Activated T-cell treated with anti-CD3 and anti-CD28 coated beads, Interleukin-2, amount 50 U/mL, for 24 hours (primary cell): ENCODE measurements at regions not wholly inside any gene's neighbourhood (a gene's known extent, or its start where the extent isn't known, plus 50 kb on each side); places are given as distances from the start of the nearest gene placed in this dataset.
"Not testable (repeated sequence)": the region's sequence is repeated elsewhere in the genome, so short reads cannot be mapped to it uniquely, and the experiment has no call there.

Source experiments
- DNase-seq: peaks from one replicate; pipeline ENCODE4 v3.0.0-alpha.2; 2020
- H3K27ac Mint-ChIP-seq: 2 replicates; pipeline ENCODE4 v1.8.0; 2020; ENCODE audit warnings: mild to moderate bottlenecking, mixed read lengths
- H3K27me3 Mint-ChIP-seq: 2 replicates; pipeline ENCODE4 v1.8.0; 2020; ENCODE audit warnings: mixed read lengths
- H3K36me3 Mint-ChIP-seq: 2 replicates; pipeline ENCODE4 v1.8.0; 2020; ENCODE audit warnings: low read depth, mixed read lengths
- H3K4me1 Mint-ChIP-seq: 2 replicates; pipeline ENCODE4 v1.8.0; 2020; ENCODE audit warnings: low read depth, mixed read lengths
- H3K4me3 Mint-ChIP-seq: 2 replicates; pipeline ENCODE4 v1.8.0; 2020; ENCODE audit warnings: mild to moderate bottlenecking, moderate library complexity, mixed read lengths
- H3K9me3 Mint-ChIP-seq: 2 replicates; pipeline ENCODE4 v1.8.0; 2020; ENCODE audit warnings: mixed read lengths

GRCh38 chr12:82300611-82301010 lies 57.6 kb downstream of the CCDC59 start:
- no peak overlapping the region for H3K4me3 Mint-ChIP-seq
- no peaks in the 10 kb centered on the region for H3K9me3 Mint-ChIP-seq
- H3K4me1 Mint-ChIP-seq = no peaks in the 10 kb centered on the region
- DNase-seq = no peak
- peaks cover 4% of the 10 kb centered on the region for H3K27me3 Mint-ChIP-seq
- H3K27ac Mint-ChIP-seq = no peak overlapping the region
- H3K36me3 Mint-ChIP-seq = no peaks in the 10 kb centered on the region

DNA sequence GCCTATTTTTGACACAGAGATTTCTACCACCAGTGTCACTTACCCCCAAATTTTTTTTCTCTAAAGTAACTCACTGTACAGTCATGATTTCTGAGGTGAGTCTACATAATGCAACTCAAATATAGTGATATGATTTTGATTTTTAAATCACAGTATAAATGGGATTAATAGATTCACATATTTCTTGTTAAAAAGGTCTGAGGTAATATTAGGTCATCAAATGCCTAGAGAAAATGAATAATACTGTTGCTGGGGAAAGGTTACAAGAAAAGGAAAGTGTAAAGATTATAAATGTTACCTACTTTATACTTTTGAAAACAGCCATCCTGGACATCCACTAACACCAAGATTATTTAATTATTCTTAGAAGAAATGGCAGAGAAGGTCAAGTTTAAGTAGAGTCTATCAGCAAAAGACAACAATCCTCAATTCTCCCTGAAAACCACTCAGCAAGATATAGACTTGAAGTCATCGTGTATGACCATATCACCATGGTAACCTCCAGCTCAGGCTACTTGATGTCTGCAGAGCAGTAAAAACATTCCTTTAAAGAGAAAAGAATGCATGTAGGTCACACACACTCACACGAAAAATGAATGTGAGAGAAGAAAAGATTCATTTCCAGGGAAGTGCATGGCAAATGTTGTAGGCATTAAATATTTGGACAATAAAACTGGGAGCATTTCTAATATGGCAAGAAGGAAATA lies 58.7 kb downstream of the CCDC59 start:
- no peak overlapping the region for H3K27ac Mint-ChIP-seq
- H3K9me3 Mint-ChIP-seq = no peaks in the 10 kb centered on the region
- H3K4me1 Mint-ChIP-seq = no peaks in the 10 kb centered on the region
- H3K27me3 Mint-ChIP-seq = no peaks in the 10 kb centered on the region
- DNase-seq = no peak
- H3K36me3 Mint-ChIP-seq = no peaks in the 10 kb centered on the region
- H3K4me3 Mint-ChIP-seq = no peak overlapping the region

DNA sequence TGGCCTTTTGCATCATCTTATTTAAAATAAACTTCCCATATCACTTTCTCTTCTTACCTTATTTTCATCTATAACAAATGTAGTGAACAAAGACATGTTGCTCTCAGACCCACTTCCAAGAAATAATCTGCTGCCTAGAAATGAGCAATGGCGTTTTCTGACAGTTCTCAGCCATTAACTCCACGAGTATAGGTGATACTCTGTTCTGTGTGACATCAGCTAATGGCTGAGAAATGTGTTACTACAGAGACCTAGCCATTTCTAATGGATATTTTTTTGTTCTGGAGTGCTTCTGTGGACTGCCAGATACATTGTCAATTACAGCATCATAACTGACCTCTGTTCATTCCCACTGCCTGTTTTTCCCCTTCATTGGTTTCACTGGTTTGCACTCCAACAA lies 67.8 kb downstream of the CCDC59 start:
- Mint-ChIP-seq H3K27ac (no peak overlapping the region), H3K4me1 (no peaks in the 10 kb centered on the region), H3K4me3 (no peak overlapping the region), H3K36me3 (no peaks in the 10 kb centered on the region), H3K27me3 (peaks cover 2% of the 10 kb centered on the region), H3K9me3 (no peaks in the 10 kb centered on the region)
- no peak for DNase-seq

GRCh38 chr12:82281335-82281734 lies 76.9 kb downstream of the CCDC59 start:
- not testable (repeated sequence) for H3K27ac Mint-ChIP-seq, H3K9me3 Mint-ChIP-seq, H3K27me3 Mint-ChIP-seq, H3K36me3 Mint-ChIP-seq, DNase-seq, H3K4me3 Mint-ChIP-seq, H3K4me1 Mint-ChIP-seq

DNA sequence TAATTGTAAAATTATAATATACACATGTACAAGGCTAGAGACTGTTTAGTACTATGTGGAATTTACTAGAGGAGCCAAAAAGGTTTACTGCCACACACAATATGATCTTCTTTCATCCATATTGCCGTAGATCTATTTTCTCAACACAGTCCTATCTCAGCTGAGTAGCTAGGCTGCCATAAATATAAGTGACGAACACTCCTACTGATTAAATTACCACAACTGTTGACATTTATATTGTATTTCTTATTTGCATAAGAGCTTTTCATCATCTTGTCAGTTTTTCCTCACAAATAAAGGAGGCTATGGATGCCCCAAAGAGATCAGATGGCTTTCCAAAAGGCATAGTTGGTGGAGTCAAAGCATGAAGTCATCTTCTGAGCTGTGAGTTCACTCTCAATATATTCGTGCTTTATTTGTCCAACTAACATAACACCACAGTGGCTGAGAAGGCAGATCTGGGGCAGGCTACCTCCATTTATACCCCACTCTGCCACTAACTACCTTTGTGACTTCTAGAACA lies 78.6 kb downstream of the CCDC59 start:
- Mint-ChIP-seq H3K27ac (no peak overlapping the region), H3K36me3 (no peaks in the 10 kb centered on the region), H3K4me1 (no peaks in the 10 kb centered on the region), H3K27me3 (no peaks in the 10 kb centered on the region), H3K4me3 (no peak overlapping the region), H3K9me3 (peaks cover 2% of the 10 kb centered on the region)
- DNase-seq = no peak

- DNase-seq = no peak
- Mint-ChIP-seq H3K9me3 (peaks cover 3% of the 10 kb centered on the region), H3K27ac (no peak overlapping the region), H3K4me1 (no peaks in the 10 kb centered on the region), H3K27me3 (no peaks in the 10 kb centered on the region), H3K36me3 (no peaks in the 10 kb centered on the region), H3K4me3 (no peak overlapping the region)
Observed at GRCh38 chr12:82277582-82277981, 80.6 kb downstream of the CCDC59 start.

GRCh38 chr12:82242729-82243128 lies 115.5 kb downstream of the CCDC59 start:
- Mint-ChIP-seq H3K36me3 (no peaks in the 10 kb centered on the region), H3K9me3 (peaks cover 7% of the 10 kb centered on the region), H3K4me3 (no peak overlapping the region), H3K27ac (no peak overlapping the region), H3K27me3 (no peaks in the 10 kb centered on the region), H3K4me1 (no peaks in the 10 kb centered on the region)
- no peak for DNase-seq

DNA sequence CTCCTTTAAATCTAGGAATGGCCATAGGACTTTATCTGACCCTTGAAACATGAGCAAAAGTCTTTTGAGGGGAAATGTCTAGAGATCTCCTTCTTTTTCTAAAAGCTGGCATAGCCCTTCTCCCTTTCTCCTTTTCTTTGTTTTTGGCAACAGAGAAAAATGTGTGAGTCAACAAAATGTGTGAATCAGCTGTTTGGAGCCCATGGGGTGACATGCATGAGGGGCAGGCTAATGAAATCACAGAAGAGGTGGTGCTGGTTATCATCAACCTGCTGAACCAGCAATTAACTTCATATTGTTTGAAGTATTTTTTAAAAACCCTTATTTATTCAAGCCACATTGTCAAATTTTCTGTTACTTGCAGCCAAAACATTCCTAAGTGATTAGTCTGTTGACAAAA lies 132.3 kb downstream of the CCDC59 start:
- no peaks in the 10 kb centered on the region for H3K36me3 Mint-ChIP-seq
- no peaks in the 10 kb centered on the region for H3K27me3 Mint-ChIP-seq
- H3K27ac Mint-ChIP-seq = no peak overlapping the region
- H3K4me1 Mint-ChIP-seq = no peaks in the 10 kb centered on the region
- DNase-seq = no peak
- H3K4me3 Mint-ChIP-seq = no peak overlapping the region
- H3K9me3 Mint-ChIP-seq = no peaks in the 10 kb centered on the region

- H3K36me3 Mint-ChIP-seq = no peaks in the 10 kb centered on the region
- no peaks in the 10 kb centered on the region for H3K4me1 Mint-ChIP-seq
- DNase-seq = no peak
- no peak overlapping the region for H3K27ac Mint-ChIP-seq
- H3K27me3 Mint-ChIP-seq = no peaks in the 10 kb centered on the region
- H3K4me3 Mint-ChIP-seq = no peak overlapping the region
- H3K9me3 Mint-ChIP-seq = no peaks in the 10 kb centered on the region
Observed at GRCh38 chr12:82223426-82223825, 134.8 kb downstream of the CCDC59 start.

DNA sequence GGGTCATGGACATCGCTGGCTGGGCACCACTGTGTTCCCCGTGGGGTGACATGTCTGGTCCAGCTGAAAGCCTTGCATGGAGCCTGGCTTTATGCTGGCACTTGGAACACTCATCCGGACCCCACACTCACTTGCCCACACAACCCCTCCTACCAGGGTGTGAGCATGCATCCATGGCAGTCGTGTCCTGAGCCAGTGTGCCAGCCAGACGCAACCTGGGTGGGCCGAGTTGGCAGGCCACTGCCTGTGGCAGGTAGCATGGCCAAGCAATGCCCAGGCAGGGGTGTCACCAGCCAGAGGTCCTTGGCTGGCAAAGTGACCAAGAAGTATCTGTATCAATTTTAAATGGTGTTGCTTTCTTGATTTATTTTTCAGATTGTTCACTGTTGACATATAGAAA lies 141.7 kb downstream of the CCDC59 start:
- H3K4me1 Mint-ChIP-seq = no peaks in the 10 kb centered on the region
- H3K36me3 Mint-ChIP-seq = no peaks in the 10 kb centered on the region
- DNase-seq = no peak
- H3K27ac Mint-ChIP-seq = no peak overlapping the region
- no peaks in the 10 kb centered on the region for H3K27me3 Mint-ChIP-seq
- no peak overlapping the region for H3K4me3 Mint-ChIP-seq
- peaks cover 5% of the 10 kb centered on the region for H3K9me3 Mint-ChIP-seq

DNA sequence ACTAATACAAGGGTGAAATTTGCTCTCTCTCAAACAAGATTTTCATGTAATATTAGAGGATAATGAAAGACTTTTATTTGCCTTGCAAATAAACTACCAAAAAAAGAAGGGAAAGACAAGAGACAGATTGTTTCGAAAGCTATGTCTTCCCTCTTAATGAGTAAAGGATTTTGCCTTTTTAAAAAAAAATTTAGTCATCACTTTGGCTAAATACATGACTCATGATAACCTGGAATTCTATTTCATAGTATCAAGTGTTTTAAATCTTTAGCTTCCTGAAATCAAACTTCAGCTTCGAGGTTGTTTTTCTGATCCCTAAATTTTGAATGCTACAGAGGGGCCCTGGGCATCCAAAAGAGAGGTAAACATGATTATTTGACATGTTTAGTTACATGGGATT lies 144.4 kb downstream of the CCDC59 start:
- Mint-ChIP-seq H3K4me3 (no peak overlapping the region), H3K36me3 (no peaks in the 10 kb centered on the region), H3K27ac (no peak overlapping the region), H3K9me3 (peaks cover 10% of the 10 kb centered on the region), H3K27me3 (no peaks in the 10 kb centered on the region), H3K4me1 (no peaks in the 10 kb centered on the region)
- DNase-seq = no peak

DNA sequence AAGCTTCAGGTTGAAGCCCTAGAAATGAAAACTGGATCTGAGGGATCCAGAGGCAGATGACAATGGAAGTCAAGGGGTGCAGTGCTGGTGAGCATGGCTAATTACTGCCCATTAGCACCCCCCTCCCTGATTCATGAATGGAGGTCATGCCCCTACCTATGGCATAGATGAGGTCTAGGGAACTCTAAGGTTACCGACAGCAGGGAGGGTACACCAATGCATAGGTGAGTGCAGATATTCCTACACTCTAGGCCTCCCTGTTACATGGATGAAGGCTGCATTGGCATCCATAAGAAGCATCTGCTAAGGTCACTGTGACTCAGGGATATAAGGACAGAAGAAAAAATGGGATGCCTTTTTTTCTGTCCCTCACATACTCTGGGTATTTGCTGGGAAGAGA lies 147.3 kb downstream of the CCDC59 start:
- Mint-ChIP-seq H3K27ac (no peak overlapping the region), H3K36me3 (no peaks in the 10 kb centered on the region), H3K9me3 (peaks cover 10% of the 10 kb centered on the region), H3K4me3 (no peak overlapping the region), H3K27me3 (no peaks in the 10 kb centered on the region), H3K4me1 (no peaks in the 10 kb centered on the region)
- DNase-seq = no peak

DNA sequence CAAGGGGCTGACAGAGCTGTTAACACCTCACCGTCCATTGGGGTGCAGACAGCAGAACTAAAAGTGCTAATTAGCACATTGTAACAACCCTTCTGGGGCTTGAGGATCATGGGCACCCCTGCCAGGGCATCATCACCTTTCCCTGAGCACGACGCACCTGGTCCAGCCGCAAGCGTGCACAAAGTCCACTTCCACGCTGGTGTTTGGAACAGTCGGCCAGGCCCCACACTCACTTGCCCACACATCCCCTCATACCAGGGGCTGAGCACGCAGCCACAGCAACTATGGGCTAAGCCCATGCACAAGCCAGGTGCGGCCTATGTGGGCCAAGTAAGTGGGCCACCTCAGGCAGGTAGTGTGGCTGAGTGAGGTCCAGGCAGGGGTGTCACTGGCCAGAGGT lies 148.7 kb downstream of the CCDC59 start:
- Mint-ChIP-seq H3K27ac (no peak overlapping the region), H3K9me3 (peaks cover 10% of the 10 kb centered on the region), H3K36me3 (no peaks in the 10 kb centered on the region), H3K4me1 (no peaks in the 10 kb centered on the region), H3K27me3 (no peaks in the 10 kb centered on the region), H3K4me3 (no peak overlapping the region)
- no peak for DNase-seq

- Mint-ChIP-seq H3K27ac (no peak overlapping the region), H3K27me3 (no peaks in the 10 kb centered on the region), H3K4me3 (no peak overlapping the region)
Observed at GRCh38 chr12:82207556-82207955, 150.6 kb downstream of the CCDC59 start.

DNA sequence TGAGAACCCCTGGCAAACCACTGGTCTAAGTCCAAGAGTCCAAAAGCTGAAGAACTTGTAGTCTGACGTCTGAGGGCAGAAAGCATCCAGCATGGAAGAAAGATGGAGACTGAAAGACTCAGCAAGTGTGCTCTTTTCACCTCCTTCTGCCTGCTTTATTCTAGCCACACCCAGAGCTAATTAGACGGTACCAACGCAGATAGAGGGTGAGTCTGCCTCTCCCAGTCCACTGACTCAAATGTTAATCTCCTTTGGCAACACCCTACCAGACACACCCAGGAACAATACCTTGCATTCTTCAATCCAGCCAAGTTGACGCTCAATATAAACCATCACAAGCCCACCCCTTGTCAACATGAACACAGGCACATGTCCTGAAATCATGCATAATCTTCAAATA lies 155.1 kb downstream of the CCDC59 start:
- no peaks in the 10 kb centered on the region for H3K27me3 Mint-ChIP-seq
- peaks cover 3% of the 10 kb centered on the region for H3K9me3 Mint-ChIP-seq
- no peak overlapping the region for H3K27ac Mint-ChIP-seq
- DNase-seq = no peak
- no peaks in the 10 kb centered on the region for H3K36me3 Mint-ChIP-seq
- H3K4me1 Mint-ChIP-seq = no peaks in the 10 kb centered on the region
- no peak overlapping the region for H3K4me3 Mint-ChIP-seq

More at GRCh38 chr12:82207556-82207955, 150.6 kb downstream of the CCDC59 start:
- H3K4me1 Mint-ChIP-seq = no peaks in the 10 kb centered on the region
- no peaks in the 10 kb centered on the region for H3K36me3 Mint-ChIP-seq
- no peak for DNase-seq
- H3K9me3 Mint-ChIP-seq = peaks cover 13% of the 10 kb centered on the region

GRCh38 chr12:82187595-82187994 lies 170.6 kb downstream of the CCDC59 start:
- H3K4me1 Mint-ChIP-seq = no peaks in the 10 kb centered on the region
- no peak overlapping the region for H3K4me3 Mint-ChIP-seq
- no peaks in the 10 kb centered on the region for H3K27me3 Mint-ChIP-seq
- DNase-seq = no peak
- no peaks in the 10 kb centered on the region for H3K36me3 Mint-ChIP-seq
- H3K27ac Mint-ChIP-seq = no peak overlapping the region
- H3K9me3 Mint-ChIP-seq = peaks cover 9% of the 10 kb centered on the region
